Fibroblast of pulmonary artery (primary cell): ENCODE measurements at regions not wholly inside any gene's neighbourhood (a gene's known extent, or its start where the extent isn't known, plus 50 kb on each side); places are given as distances from the start of the nearest gene placed in this dataset.

Experiments used
- DNase-seq: peaks from one replicate; pipeline ENCODE4 v3.0.0-alpha.2; 2010; ENCODE audit warnings: low read depth
- H3K4me3 ChIP-seq: replicated peaks from 2 replicates; pipeline ENCODE4 v1.5.1; 2011; ENCODE audit warnings: low read depth, mild to moderate bottlenecking, control low read depth, low read length, moderate library complexity
- CTCF ChIP-seq: IDR thresholded peaks from 2 replicates; pipeline ENCODE4 v1.5.1; 2011; ENCODE audit warnings: mild to moderate bottlenecking, control low read depth, low read length, inconsistent platforms; ENCODE audit errors: missing control alignments

- DNase-seq: no peak
- no peak for TF ChIP-seq CTCF
- H3K4me3 ChIP-seq: no peak overlapping the region
Measured at GRCh38 chr18:73895701-73896100, 251.9 kb downstream of the FBXO15 start.

GRCh38 chr18:73893880-73894279 is 253.8 kb downstream of the FBXO15 start:
- H3K4me3 ChIP-seq: no peak overlapping the region
- no peak for DNase-seq
- TF ChIP-seq CTCF: no peak

GRCh38 chr18:73891572-73892421 is 255.8 kb downstream of the FBXO15 start:
- TF ChIP-seq CTCF: no peak
- DNase-seq: no peak
- H3K4me3 ChIP-seq: no peak overlapping the region

GRCh38 chr18:73888565-73888964 is 259.1 kb downstream of the FBXO15 start:
- H3K4me3 ChIP-seq: no peak overlapping the region
- TF ChIP-seq CTCF: no peak
- no peak for DNase-seq

GRCh38 chr18:73887801-73888200 is 259.8 kb downstream of the FBXO15 start:
- DNase-seq: no peak
- H3K4me3 ChIP-seq: no peak overlapping the region
- TF ChIP-seq CTCF: no peak

GRCh38 chr18:73884868-73885267 is 262.8 kb downstream of the FBXO15 start:
- no peak for TF ChIP-seq CTCF
- no peak overlapping the region for H3K4me3 ChIP-seq
- DNase-seq: no peak
